ENCODE measurements at regions not wholly inside any gene's neighbourhood (a gene's known extent, or its start where the extent isn't known, plus 50 kb on each side); places are given as distances from the start of the nearest gene placed in this dataset.

GRCh38 chr16:63568164-63568563, 1531.9 kb upstream of the CDH8 start:
- H3K36me3 Mint-ChIP-seq (ENCODE audit: low read depth) = no peaks in the 10 kb centered on the region
- no peaks in the 10 kb centered on the region for H3K4me1 Mint-ChIP-seq
- no peaks in the 10 kb centered on the region for H3K9me3 Mint-ChIP-seq
- H3K4me3 Mint-ChIP-seq = no peak overlapping the region
- no peak overlapping the region for H3K27ac Mint-ChIP-seq
- no peak for TF ChIP-seq CTCF (IDR thresholded peaks at IDR 0.05; ENCODE audit: unreplicated experiment in 3 of 3)
- H3K27me3 Mint-ChIP-seq (ENCODE audit: low read depth) = no peaks in the 10 kb centered on the region

- Mint-ChIP-seq H3K4me1 (no peaks in the 10 kb centered on the region), H3K9me3 (peaks cover 19% of the 10 kb centered on the region), H3K4me3 (no peak overlapping the region), H3K36me3 (ENCODE audit: low read depth) (no peaks in the 10 kb centered on the region), H3K27ac (no peak overlapping the region), H3K27me3 (ENCODE audit: low read depth) (no peaks in the 10 kb centered on the region)
- TF ChIP-seq CTCF (IDR thresholded peaks at IDR 0.05; ENCODE audit: unreplicated experiment in 3 of 3) = no peak
These were observed 1527.7 kb upstream of the CDH8 start for GRCh38 chr16:63563819-63564505.

- no peak for TF ChIP-seq CTCF (IDR thresholded peaks at IDR 0.05; ENCODE audit: unreplicated experiment in 3 of 3)
- Mint-ChIP-seq H3K4me3 (no peak overlapping the region), H3K4me1 (no peaks in the 10 kb centered on the region), H3K36me3 (ENCODE audit: low read depth) (no peaks in the 10 kb centered on the region), H3K27ac (no peak overlapping the region), H3K9me3 (no peaks in the 10 kb centered on the region), H3K27me3 (ENCODE audit: low read depth) (no peaks in the 10 kb centered on the region)
These were observed 1517.7 kb upstream of the CDH8 start for GRCh38 chr16:63553980-63554379.

GRCh38 chr16:63539276-63539675, 1503.0 kb upstream of the CDH8 start:
- Mint-ChIP-seq H3K4me3 (no peak overlapping the region), H3K36me3 (ENCODE audit: low read depth) (no peaks in the 10 kb centered on the region), H3K9me3 (no peaks in the 10 kb centered on the region), H3K27ac (no peak overlapping the region), H3K27me3 (ENCODE audit: low read depth) (no peaks in the 10 kb centered on the region), H3K4me1 (no peaks in the 10 kb centered on the region)
- no peak for TF ChIP-seq CTCF (IDR thresholded peaks at IDR 0.05; ENCODE audit: unreplicated experiment in 3 of 3)

GRCh38 chr16:63530974-63531373, 1494.7 kb upstream of the CDH8 start:
- no peak overlapping the region for H3K4me3 Mint-ChIP-seq
- no peaks in the 10 kb centered on the region for H3K36me3 Mint-ChIP-seq (ENCODE audit: low read depth)
- H3K27ac Mint-ChIP-seq = no peak overlapping the region
- TF ChIP-seq CTCF (IDR thresholded peaks at IDR 0.05; ENCODE audit: unreplicated experiment in 3 of 3) = no peak
- no peaks in the 10 kb centered on the region for H3K4me1 Mint-ChIP-seq
- H3K9me3 Mint-ChIP-seq = peaks cover 2% of the 10 kb centered on the region
- H3K27me3 Mint-ChIP-seq (ENCODE audit: low read depth) = no peaks in the 10 kb centered on the region

- Mint-ChIP-seq H3K27ac (no peak overlapping the region), H3K36me3 (ENCODE audit: low read depth) (no peaks in the 10 kb centered on the region), H3K27me3 (ENCODE audit: low read depth) (no peaks in the 10 kb centered on the region), H3K4me3 (no peak overlapping the region), H3K4me1 (no peaks in the 10 kb centered on the region), H3K9me3 (peaks cover 2% of the 10 kb centered on the region)
- peak in 1 of 3 experiments; percentile 11 for TF ChIP-seq CTCF (IDR thresholded peaks at IDR 0.05; ENCODE audit: unreplicated experiment in 3 of 3)
These were observed 1494.0 kb upstream of the CDH8 start for GRCh38 chr16:63530208-63530607.

Measured in nephron (organoid).